SH-SY5Y (cell line): ENCODE measurements at regions not wholly inside any gene's neighbourhood (a gene's known extent, or its start where the extent isn't known, plus 50 kb on each side); places are given as distances from the start of the nearest gene placed in this dataset.

Experiments used
- GATA2 ChIP-seq: IDR thresholded peaks from 2 replicates; pipeline ENCODE4 v1.6.1; 2011; ENCODE audit warnings: mild to moderate bottlenecking, low read depth, low read length
- GATA3 ChIP-seq: IDR thresholded peaks from 2 replicates; pipeline ENCODE4 v1.6.1; 2011; ENCODE audit warnings: low read depth, mild to moderate bottlenecking, low read length, moderate library complexity

DNA sequence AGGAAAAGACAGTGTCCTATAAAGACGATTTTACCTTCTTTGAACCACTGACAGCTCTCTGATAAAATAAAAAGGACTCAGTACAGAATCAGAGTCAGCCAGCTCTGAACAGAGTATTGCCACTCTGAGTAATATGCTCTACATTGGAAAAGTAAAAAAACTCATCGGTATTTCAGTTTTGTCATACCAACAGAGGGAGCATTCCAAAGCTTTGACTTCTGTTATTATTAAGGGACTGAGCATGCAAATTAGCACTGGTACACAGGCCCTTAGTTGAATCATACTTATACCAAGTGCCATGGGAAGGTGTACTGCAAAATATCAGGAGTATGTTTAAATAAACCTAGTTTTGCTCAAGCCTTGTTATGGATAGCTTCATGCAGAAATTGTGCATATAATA is 509.0 kb upstream of the KIF2B start:
- no peak for TF ChIP-seq GATA2
- TF ChIP-seq GATA3, result no peak
